NCI-H1092 treated with DMSO at 0.1 percent for 48 hours (cell line): ENCODE measurements at regions not wholly inside any gene's neighbourhood (a gene's known extent, or its start where the extent isn't known, plus 50 kb on each side); places are given as distances from the start of the nearest gene placed in this dataset.
"Not testable (repeated sequence)": the region's sequence is repeated elsewhere in the genome, so short reads cannot be mapped to it uniquely, and the experiment has no call there.

Experiments
- DNase-seq: peaks from one replicate; lab custom pipeline; 2025; lab: John Stamatoyannopoulos, UW

DNA sequence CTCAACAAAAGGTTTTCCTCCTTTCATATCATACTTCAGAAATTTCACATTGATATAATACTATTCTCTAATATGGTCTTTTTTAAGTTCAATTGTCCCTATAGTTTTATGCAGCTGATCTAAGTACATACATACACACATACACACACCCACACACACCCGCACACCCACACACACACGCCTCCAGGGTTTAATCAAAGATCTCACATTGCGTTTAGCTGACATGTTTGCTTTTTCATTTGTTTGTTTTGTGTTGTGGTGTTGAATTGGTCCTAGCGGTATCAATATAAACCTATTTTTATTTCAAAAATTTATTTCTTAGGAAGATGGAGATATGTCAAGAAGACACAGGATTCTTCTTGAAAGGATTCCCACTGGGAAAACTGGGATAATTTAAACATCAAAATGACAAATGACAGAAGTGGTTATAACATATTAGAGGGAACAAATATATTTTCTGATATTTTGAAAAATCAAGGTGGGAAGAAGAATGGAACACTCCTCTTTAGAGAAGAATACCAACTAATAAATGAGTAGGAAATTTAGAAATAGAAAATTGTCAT is 434.9 kb upstream of the SLC30A5 start:
- DNase-seq = no peak

DNA sequence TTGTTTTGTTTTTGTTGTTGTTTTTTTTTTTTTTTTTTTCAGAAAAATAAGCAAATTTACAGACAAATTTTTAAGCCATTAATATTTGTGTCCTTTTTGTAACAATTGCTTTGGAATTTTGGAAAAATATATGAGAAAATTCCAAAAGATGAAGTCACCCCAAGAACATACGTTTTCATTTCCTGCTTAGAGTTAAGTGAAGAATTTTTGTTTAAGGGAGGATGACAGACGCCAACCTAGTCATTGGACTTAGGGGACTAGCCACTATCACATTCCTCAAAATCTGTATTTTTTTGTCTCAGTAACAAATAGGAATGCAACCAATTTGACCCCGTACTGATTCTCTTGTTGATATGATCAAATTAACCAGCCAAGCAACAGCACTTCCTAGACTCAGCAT is 433.9 kb upstream of the SLC30A5 start:
- no peak for DNase-seq

DNA sequence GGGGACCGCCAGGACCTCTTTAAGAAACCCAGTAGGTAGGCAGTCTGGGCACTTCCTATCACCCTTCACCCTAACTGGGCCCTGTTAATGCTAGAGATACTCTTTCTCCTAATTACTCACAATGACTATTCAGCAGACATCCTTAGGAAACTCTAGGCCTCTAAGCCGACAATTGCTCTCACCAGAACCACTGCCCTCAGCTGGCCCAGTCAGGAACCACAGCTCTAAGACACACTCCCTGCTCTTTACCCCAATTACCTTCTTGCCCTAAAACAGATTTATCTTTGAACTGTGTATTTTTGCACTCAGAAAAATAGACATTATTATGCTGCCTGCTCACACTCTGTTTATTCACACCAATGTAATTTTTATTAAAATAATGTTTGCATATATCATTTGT is 432.6 kb upstream of the SLC30A5 start:
- no peak for DNase-seq

DNA sequence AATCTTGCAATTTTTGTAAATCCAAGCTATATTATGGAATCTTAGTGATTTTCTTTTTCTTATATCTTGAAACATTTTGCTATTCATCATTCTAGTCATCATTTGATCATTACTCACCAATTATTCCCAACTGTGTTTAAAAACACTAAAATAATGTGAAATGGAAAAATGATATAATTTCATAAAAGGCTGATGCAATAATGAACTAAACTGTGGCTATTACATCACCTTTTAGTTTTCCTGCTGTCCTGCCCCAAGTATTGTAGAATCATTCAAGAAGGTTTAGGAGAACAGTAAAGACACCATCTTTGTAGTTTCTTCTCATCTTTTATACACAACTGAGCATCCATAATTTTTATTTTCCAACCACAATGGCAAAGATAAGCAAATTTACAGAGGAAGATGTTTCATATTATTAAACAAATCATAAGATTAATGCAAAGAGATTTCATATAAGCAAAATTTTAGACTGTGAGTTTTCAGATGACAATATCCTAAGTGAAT is 431.0 kb upstream of the SLC30A5 start:
- no peak for DNase-seq

DNA sequence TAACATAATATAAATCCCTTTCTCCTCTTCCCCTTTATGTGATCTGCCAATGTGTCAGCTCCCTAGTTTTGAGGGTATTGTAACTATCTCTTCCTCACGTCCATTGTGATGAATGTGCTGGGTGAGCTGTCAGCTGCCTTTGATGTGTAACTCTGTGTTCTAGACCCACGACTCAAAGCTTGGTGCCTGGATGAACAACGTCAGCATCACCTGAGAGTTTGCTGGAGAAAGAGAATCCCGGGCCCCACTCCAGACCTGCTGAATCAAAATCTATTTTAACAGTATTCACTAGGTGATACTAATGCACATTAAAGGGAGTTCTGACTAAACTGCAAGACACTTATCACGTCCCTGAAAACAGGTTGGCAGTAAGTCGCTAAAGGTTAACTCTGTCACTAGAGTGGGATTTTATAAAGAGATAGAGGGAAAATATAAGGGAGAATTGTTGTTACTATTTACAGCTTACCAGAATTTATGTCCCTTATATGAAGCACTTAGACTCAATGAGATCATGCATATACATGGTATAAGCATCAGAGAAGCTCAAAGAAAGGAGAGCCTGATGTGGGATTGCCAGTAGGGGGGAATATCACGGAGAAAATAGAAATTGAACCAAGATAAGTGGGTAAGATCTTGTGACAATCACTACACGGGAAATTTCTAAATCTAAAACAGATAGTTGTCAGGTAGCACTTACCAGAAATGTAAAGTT is 423.8 kb upstream of the SLC30A5 start:
- no peak for DNase-seq

DNA sequence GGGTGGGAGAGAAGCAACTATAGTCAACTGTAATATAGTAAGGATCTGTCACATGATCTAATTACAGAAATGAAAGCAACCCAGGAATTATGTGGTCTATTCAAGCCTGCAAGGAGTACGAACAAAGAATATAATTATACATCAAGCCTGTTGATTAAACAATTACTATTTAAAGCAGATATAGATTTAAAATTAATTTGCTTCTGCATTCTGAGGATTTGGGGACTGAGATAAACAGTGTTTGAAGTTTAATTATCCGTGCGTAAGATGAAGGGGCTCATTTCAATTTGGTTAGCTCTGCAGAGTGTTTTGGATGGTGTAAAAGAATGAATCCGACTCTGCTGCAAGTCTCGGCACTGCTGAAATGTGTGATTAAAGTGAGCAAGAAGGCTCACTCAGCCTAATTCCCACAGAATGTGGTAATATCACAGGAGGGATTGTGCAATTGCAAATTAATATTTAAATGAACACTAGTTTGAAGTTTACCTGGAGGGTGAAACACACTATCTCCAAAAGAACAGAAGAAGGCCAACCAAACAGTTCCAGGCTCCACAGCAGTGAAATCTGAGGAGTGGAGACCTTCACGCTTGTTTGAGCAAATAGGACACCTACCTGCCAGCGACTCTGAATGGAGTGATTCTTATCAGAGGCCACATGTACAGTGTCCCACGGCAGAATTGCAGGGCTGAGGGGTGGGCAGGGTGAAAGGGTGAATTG is 420.6 kb upstream of the SLC30A5 start:
- no peak for DNase-seq

DNA sequence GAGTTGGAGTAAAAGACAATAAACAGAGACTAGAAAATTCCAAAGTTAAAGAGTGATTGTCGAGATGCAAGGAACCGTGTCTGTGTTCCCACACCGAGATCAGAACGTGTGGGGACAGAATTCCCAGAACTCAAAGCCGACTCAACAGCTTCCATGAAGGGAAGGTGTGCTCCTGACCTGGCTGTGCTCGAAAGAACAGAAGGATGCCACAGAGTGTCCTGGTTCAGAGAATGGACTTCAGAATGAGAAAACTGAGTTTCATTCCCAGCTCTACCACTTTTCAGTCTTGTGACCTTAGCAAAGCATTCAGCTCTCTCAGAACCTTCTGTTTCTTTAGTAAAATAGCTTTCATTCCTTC is 420.0 kb upstream of the SLC30A5 start:
- DNase-seq = no peak

DNA sequence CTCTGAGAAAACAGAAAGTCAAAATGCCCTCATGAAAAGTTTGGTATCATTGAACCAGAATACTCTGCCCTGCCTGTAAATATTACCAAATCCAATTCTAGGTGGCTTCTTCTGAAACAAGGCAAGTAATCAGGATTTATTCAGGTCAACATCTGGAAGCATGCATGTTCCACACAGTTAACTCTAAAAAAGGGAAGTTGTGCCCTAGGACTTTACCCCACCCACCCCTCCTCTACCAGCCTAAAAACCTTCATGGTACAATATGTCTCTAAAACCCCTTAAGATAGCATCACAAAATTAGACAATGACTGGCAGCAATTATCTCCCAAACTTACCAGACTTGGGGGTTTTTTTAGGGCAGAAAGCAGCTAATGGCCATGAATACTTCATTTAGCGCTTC is 414.8 kb upstream of the SLC30A5 start:
- DNase-seq = no peak

DNA sequence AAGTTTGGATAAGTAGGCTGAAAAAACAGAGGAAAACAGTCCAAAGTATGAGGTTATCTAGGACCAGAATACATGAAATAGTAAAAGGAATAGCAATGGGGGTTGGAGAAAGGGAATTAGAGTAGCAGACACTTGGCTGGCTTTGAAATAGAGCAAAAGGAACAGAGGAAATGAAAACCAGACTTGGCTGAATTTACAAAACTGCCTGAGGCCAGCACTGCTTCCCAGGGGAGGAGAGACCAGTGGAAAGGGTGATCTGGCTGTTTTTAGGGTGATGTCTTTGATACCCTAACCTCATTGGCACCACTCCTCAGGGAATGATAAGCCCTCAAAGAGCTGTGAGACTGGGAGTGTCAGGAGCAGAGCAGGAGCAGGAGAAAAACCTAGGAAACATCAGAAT is 413.4 kb upstream of the SLC30A5 start:
- DNase-seq = no peak

DNA sequence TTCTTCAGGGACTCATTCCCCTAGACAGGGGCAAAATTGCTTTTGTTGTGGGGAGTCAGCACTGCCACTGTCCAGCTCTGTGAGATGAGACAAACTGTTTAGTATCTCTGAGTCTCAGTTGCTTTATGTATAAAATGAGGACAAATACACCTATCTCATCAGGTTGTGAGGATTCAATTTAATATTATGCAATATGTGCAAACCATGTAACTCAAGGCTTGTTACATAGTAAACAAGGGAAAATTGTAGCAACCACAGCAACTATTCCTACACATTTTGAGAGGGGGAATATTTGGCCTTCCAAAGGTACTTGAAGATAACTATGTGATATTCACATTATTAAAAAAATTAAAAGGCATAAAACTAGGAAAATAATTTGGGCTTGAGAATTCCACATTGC is 411.9 kb upstream of the SLC30A5 start:
- no peak for DNase-seq

DNA sequence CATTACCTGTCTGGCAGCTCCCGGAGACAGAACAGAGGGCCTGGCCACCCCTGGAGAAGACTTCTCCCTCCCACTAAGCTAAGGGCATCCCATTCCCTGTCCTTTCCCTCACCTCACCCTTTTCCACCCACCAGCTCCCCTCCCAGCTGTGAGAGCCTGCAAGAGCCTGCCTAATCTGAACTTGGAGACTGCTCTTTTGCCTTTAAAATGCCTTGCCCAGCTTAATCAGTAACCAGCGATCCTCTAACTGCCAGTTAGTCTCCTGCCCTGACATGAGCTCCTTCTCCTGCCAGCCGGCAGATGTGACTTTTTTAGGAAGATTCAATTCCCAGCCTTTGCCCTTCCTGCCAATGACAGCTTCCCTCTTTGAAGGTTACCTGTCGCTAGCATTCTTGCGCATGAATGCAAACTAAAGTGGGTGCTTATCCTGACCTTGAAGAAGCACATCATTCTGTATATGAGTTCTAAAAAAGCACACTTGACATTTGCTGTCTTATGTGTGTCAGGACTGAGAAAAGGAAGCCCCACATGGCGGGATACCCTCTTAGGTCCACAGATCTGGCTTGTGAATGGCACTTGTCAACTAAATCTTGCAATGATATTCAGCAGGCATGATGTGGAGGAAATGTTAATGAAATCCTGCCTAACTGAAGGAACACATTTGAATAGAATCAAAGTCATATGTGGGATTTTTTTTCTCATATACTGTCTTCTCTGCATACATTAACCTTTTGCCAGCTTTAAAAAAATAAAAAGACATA is 411.2 kb upstream of the SLC30A5 start:
- no peak for DNase-seq

DNA sequence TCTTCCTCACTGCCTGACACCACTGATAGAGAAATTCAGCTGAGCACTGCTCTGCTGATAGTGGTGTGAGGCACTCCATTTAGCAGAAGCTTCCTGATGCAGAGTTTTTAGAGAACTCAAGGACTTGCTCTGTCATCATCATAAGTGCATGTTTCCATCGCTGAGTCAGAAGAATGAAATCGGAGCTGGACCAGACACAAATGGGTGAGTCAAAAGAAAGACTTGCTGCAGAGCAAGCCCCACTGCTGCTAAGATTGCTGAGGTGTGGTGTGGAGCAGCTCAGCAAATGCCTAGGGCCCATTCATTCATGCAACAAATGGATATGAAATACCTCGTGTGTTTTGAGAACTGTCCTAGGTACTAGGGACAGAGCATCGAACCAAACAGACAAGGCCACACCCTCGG is 410.2 kb upstream of the SLC30A5 start:
- DNase-seq = no peak

DNA sequence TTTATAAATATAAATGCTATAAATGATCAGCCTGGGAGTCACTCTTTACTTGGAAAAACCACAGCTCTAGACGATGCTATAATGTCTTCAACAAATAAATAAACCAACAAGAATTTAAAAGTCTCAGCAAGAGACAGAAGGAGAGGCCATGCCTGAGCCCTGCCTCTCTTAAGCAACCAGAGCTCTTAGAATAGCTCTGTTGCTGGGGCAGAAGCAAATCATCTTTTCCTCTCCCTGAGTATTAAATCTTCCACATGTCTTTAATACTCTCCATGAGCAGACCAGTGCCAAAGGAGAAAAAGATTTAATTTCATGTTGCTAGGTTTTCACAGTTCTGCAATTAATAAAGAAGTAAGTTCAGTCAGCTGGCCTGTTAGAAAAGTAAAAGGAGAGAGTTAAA is 408.0 kb upstream of the SLC30A5 start:
- no peak for DNase-seq

DNA sequence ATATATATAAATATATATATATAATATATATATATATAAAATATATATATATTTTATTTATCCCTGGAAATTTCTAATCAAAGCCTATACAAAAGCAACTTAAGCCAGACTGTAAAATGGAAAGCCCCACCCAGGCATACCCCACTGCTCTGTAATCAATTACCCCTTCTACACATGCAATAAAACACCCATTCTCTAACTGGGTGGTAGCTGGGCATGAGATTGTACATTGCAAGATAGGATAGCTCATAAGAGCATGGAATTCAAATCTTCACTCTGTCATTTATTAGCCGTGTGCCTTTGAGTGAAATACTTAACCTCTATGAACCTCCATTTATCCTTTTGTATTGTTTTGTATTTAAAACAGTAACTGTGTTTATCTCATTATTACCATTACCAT is 405.3 kb upstream of the SLC30A5 start:
- DNase-seq = no peak

DNA sequence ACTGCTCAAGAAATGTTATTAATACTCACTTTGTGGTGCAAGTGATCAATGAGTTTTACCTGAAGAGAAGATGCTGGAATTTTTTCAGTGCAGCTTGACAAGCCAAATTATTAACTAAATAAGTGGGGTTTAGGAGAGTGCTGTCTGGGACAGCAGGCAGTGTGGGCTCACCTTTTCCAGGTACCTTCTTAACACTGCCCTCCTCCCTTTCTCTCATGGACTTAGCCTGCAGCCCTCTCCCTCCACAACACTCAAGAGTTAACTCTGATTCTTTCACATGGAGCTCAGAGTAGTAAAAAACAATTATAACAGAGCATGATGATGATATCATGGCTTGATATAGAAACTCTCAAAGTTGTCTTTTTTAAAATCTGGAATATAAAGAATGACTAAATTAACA is 404.8 kb upstream of the SLC30A5 start:
- no peak for DNase-seq

DNA sequence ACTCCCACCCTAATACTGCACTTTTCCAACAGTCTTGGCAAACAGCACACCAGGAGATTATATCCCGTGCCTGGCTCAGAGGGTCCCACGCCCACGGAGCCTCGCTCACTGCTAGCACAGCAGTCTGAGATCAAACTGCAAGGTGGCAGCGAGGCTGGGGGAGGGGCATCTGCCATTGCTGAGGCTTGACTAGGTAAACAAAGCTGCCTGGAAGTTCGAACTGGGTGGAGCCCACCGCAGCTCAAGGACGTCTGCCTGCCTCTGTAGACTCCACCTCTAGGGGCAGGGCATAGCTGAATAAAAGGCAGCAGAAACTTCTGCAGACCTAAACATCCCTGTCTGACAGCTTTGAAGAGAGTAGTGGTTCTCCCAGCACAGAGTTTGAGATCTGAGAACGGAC is 401.9 kb upstream of the SLC30A5 start:
- DNase-seq = not testable (repeated sequence)

DNA sequence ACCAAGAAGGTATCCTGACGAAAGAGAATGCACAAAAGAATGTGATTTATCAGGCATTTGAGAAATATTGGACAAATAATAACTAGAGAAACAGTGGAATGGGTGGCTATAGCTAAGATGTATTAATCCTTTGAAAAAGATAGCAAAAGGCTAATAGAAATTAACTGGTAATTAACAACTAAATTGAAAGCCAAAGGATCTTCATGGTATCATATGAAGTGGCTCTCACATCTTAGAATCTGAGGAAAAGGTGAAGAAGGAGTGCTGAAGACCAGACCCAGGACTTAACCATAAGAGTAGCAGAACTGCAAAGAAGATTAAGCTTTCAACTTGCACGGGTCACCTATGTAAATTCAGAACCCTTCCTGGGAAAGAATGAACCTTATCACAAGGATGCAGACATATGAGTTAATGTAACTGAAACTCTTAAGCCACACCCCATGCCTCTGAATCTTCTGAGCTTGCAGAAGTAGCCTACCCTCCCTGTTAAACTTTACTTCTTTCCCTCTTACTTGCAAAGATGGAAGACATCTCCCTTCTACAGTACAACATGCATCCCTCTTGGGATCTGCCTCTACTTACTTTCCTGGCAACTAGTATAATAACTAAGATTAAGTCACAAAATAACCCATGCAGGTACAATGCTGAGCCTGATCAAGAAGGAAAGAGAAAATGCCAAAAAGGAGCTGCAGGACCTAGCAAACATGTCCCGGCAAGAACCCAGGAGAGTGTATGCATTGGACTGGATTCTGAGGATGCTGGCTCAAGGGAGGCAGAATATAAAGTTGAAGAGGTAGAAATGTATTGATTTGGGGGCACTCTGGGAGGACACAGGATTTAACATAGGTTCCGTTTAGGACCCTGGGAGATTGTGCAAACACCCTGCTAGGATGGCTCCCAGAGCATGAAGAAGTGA is 395.5 kb upstream of the SLC30A5 start:
- no peak for DNase-seq

DNA sequence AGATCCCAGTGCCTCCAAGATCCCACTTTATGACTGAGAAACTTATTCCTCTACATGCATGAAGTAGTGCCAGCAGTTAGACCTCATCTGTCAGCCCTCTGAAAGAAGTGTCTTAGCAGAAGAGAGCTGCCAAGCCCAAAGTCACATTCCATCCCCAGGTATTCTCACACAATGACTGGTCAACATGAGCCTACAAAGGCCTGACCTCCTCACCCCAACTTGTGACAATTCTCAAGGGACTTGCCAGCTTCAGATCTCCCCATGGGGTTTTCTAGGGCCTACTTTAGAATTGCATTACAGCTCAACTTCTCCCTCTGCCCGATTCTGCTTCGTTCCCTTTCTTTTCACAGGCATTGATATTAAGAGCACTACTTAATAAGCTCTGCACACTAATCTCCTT is 393.8 kb upstream of the SLC30A5 start:
- DNase-seq = no peak

DNA sequence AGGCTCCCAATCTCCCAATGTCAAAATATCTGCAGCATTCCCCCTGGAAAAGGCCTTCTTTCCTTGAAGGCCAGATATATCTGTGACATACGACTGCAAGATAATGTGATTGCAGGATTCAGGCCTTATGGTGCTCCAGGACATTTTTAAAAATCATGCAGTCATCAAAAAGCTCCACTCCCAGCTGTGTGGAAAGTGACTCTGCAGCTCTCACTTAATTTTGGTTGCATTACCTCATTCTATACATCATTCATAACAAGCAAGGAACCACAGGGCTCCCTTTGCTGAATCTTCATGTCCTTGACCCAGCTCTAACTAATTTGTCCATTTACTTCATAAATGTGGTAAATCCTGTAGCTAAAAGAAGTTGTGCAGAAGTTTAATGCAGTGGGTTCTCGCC is 386.2 kb upstream of the SLC30A5 start:
- DNase-seq = no peak

DNA sequence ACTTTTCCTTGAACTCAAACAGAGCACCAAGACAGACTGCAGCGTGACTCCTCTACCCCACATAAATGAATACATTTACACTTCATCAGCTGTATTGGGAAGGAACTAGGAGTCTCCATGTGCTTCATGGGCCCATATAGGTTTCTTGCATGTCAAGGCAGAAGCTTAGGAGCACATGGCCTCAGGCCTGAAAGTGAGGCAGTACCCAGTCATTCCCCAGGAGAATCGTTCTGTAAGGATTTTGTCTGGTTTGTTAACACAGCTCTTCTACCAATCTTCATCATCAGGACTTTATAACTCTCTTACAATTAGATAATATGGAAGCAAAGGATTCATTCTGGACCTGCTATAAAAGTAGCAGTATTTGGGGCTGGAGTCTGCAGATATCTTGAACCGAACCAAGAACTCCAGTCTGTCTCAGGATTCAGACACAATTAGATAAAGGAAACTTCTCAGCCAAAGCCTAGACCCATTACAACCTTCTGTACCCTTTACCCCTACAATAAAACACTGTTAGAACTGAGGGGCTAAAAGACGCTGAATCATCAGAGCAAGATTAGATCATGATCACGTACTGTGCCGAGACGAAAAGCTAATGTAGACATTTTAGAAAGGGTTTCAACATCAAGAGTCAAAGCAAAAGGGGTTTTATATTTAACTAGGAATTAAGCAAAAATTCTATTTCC is 385.5 kb upstream of the SLC30A5 start:
- no peak for DNase-seq

DNA sequence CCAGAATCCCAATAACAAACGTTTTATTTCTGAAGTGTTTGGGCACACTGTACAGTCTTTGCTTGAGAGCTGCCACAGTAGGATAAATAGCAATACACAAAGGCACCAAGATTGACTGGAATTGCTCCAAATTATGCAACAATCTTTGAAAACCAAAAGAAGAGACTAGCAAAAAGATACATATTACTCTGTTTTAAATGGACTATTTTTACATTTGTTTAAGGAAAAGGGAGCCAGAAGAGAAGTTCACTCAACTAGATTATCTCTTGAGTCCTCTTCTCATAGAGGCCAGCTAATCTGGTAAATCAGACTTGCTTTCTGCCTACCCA is 385.0 kb upstream of the SLC30A5 start:
- no peak for DNase-seq
